Neuron (in vitro differentiated cells): ENCODE measurements at regions not wholly inside any gene's neighbourhood (a gene's known extent, or its start where the extent isn't known, plus 50 kb on each side); places are given as distances from the start of the nearest gene placed in this dataset.

Experiments
- H2AFZ ChIP-seq: one replicate; pipeline ENCODE4 v1.6.1; 2013; ENCODE audit warnings: low read depth, mild to moderate bottlenecking, inconsistent platforms, low read length, moderate library complexity
- H3K27me3 ChIP-seq: one replicate; pipeline ENCODE4 v1.6.1; 2013; ENCODE audit warnings: low read length; ENCODE audit not compliant: insufficient read depth
- H3K36me3 ChIP-seq: one replicate; pipeline ENCODE4 v1.6.1; 2013; ENCODE audit warnings: low read length; ENCODE audit not compliant: insufficient read depth
- H3K4me1 ChIP-seq: one replicate; pipeline ENCODE4 v1.6.1; 2013; ENCODE audit warnings: low read length; ENCODE audit not compliant: insufficient read depth
- H3K4me3 ChIP-seq: 2 replicates; pipeline ENCODE4 v1.5.1; 2013; ENCODE audit warnings: mild to moderate bottlenecking, low read length, moderate library complexity
- H3K9me3 ChIP-seq: one replicate; pipeline ENCODE4 v1.6.1; 2013; ENCODE audit warnings: low read length

DNA sequence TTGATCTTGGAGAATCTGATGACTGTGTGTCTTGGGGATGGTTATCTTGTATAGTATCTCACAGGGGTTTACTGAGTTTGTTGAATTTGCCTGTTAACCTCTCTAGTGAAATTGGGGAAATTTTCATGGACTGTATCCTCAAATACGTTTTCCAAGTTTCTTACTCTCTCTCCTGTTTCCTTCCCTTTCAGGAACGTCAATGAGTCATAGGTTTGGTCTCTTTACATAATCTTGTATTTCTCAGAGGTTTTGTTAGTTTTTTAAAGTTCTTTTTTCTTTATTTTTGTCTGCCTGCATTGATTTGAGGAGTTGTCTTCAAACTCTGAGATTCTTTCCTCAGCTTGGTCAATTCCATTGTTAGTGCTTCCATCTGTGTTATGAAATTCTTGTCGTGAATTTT, 227.7 kb upstream of the GPRIN3 start:
- no peak overlapping the region for H2AFZ ChIP-seq
- H3K4me3 ChIP-seq, result no peak overlapping the region
- no peaks in the 10 kb centered on the region for H3K27me3 ChIP-seq
- no peaks in the 10 kb centered on the region for H3K36me3 ChIP-seq
- peaks cover 15% of the 10 kb centered on the region for H3K4me1 ChIP-seq
- no peaks in the 10 kb centered on the region for H3K9me3 ChIP-seq

- Histone ChIP-seq H2AFZ (no peak overlapping the region), H3K36me3 (no peaks in the 10 kb centered on the region), H3K27me3 (no peaks in the 10 kb centered on the region), H3K4me1 (peaks cover 6% of the 10 kb centered on the region), H3K9me3 (no peaks in the 10 kb centered on the region), H3K4me3 (no peak overlapping the region)
Measured at GRCh38 chr4:89534356-89534755, 226.8 kb upstream of the GPRIN3 start.

DNA sequence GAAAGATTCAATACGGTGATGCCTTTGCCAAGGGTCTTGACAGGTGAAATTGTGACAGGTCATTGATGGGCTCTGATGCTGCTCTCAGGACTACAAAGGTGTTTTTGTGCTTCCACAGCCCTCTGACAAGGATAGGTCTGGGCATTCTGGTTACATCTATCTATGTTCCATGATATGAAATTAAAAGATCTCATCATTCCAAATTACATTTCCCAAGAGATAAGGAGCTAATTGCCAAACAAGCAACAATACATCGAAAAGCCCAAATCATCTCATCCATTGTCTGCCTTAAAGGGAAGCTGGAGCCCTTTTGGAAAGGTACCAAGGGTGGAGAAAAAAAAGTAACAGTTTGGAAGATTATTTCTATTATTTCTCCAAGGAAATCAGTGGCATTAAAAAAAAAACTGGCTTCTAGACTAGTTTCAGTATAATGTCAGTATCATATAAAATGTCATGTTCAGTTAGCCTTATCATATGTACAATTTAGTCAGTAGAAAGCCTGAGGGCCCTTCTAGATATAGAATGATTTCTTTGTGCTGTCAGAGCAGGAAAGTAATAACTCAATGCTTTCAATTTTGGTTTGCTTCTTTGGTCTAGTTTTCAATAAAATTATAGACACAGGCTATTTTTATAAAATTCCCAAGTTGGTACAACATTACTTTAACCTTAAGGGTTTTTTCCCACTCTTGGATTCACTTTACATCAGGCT, 224.5 kb upstream of the GPRIN3 start:
- Histone ChIP-seq H3K4me1 (no peaks in the 10 kb centered on the region), H3K4me3 (no peak overlapping the region), H3K9me3 (no peaks in the 10 kb centered on the region), H3K27me3 (no peaks in the 10 kb centered on the region), H2AFZ (no peak overlapping the region), H3K36me3 (no peaks in the 10 kb centered on the region)

- Histone ChIP-seq H3K9me3 (no peaks in the 10 kb centered on the region), H3K36me3 (no peaks in the 10 kb centered on the region), H3K4me1 (no peaks in the 10 kb centered on the region), H2AFZ (no peak overlapping the region), H3K4me3 (no peak overlapping the region), H3K27me3 (no peaks in the 10 kb centered on the region)
Measured at GRCh38 chr4:89528526-89529133, 221.0 kb upstream of the GPRIN3 start.

DNA sequence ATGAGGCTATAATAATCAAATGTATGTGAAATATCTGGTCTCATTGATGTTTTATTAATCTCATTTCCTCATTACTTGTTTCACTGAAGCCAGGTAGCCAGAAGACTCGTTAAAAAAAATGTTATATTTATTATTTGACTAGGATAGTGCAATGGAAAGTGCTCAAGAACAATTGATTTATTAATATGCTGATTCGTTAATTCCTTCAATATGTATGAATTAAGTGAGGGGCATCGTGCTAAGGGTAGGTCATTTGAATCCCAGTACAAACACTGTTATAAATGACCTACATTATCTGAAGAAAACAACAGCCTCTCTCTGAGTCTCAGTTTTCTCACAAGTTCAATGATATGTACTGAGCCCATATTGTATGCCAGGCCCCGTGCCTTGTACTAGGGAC, 214.2 kb upstream of the GPRIN3 start:
- no peaks in the 10 kb centered on the region for H3K9me3 ChIP-seq
- no peak overlapping the region for H2AFZ ChIP-seq
- no peaks in the 10 kb centered on the region for H3K36me3 ChIP-seq
- no peak overlapping the region for H3K4me3 ChIP-seq
- peaks cover 2% of the 10 kb centered on the region for H3K4me1 ChIP-seq
- no peaks in the 10 kb centered on the region for H3K27me3 ChIP-seq

GRCh38 chr4:89519771-89520320, 212.2 kb upstream of the GPRIN3 start:
- Histone ChIP-seq H3K9me3 (no peaks in the 10 kb centered on the region), H2AFZ (no peak overlapping the region), H3K36me3 (no peaks in the 10 kb centered on the region), H3K4me3 (no peak overlapping the region), H3K4me1 (peaks cover 2% of the 10 kb centered on the region), H3K27me3 (no peaks in the 10 kb centered on the region)

DNA sequence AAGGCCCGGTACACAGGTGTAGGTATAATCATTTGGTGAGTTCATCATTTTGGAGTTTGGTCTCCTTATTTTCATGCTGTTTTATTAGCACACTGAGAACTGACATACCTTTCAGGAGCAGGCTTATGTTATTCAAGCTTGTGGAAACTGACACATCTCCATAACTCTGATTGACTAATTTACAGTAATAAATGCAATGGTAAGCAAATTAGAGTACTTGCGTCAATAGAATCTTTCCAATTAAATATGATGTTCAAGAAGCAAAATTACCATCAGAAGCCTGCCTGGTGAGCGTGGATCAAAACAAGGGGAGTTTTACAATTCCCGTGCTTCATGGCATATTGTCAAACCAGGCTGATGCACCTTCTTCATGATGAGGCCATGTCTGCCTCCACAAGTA, 210.7 kb upstream of the GPRIN3 start:
- H3K9me3 ChIP-seq, result no peaks in the 10 kb centered on the region
- H3K27me3 ChIP-seq, result no peaks in the 10 kb centered on the region

GRCh38 chr4:89514811-89515210, 207.2 kb upstream of the GPRIN3 start:
- no peaks in the 10 kb centered on the region for H3K36me3 ChIP-seq
- H3K27me3 ChIP-seq, result no peaks in the 10 kb centered on the region
- no peak overlapping the region for H3K4me3 ChIP-seq
- H2AFZ ChIP-seq, result no peak overlapping the region
- no peaks in the 10 kb centered on the region for H3K4me1 ChIP-seq
- H3K9me3 ChIP-seq, result no peaks in the 10 kb centered on the region

More for the DNA sequence above, 210.7 kb upstream of the GPRIN3 start:
- Histone ChIP-seq H3K4me1 (peaks cover 2% of the 10 kb centered on the region), H3K36me3 (no peaks in the 10 kb centered on the region), H3K4me3 (no peak overlapping the region), H2AFZ (no peak overlapping the region)

- Histone ChIP-seq H3K9me3 (no peaks in the 10 kb centered on the region), H3K36me3 (no peaks in the 10 kb centered on the region), H3K4me3 (no peak overlapping the region), H3K27me3 (no peaks in the 10 kb centered on the region), H3K4me1 (no peaks in the 10 kb centered on the region), H2AFZ (no peak overlapping the region)
Measured at GRCh38 chr4:89511776-89512175, 204.2 kb upstream of the GPRIN3 start.

DNA sequence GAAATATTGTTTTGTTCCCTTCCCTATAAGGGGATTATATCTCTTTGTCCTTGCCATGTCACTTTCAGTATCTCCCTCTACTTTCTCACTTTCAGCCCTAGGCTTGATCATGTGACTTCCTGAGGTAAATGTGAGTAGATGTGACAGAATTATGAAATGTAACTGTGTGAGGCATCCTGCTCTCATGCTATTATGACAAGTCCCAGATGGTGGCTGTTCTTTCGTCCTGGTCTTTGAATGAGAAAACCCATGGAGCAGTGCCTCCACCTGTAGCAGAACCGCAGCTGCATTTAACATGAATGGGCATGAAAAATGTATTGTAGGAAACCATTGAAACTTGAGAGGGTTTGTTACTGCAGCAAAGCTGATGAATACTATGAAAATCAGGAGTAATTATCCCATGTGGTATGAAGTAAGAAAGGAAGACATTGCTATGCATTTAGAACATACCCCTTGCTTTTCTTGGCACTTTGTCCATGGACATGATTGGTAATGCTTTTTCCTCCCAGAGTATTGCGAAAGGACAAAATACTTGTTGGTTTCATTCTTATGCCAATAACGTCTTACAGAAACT, 202.2 kb upstream of the GPRIN3 start:
- no peaks in the 10 kb centered on the region for H3K36me3 ChIP-seq
- no peak overlapping the region for H2AFZ ChIP-seq
- H3K4me3 ChIP-seq, result no peak overlapping the region
- no peaks in the 10 kb centered on the region for H3K27me3 ChIP-seq
- no peaks in the 10 kb centered on the region for H3K4me1 ChIP-seq
- H3K9me3 ChIP-seq, result no peaks in the 10 kb centered on the region

GRCh38 chr4:89506866-89507491, 199.4 kb upstream of the GPRIN3 start:
- Histone ChIP-seq H3K4me3 (no peak overlapping the region), H3K36me3 (no peaks in the 10 kb centered on the region), H3K9me3 (no peaks in the 10 kb centered on the region), H3K4me1 (no peaks in the 10 kb centered on the region), H3K27me3 (no peaks in the 10 kb centered on the region), H2AFZ (no peak overlapping the region)

GRCh38 chr4:89502581-89502980, 195.0 kb upstream of the GPRIN3 start:
- H3K4me1 ChIP-seq, result no peaks in the 10 kb centered on the region
- no peak overlapping the region for H3K4me3 ChIP-seq
- H2AFZ ChIP-seq, result no peak overlapping the region
- no peaks in the 10 kb centered on the region for H3K27me3 ChIP-seq
- no peaks in the 10 kb centered on the region for H3K9me3 ChIP-seq
- H3K36me3 ChIP-seq, result no peaks in the 10 kb centered on the region
